ENCODE measurements at regions not wholly inside any gene's neighbourhood (a gene's known extent, or its start where the extent isn't known, plus 50 kb on each side); places are given as distances from the start of the nearest gene placed in this dataset.

GRCh38 chr3:182562274-182562673 is 231.0 kb upstream of the ATP11B start:
- DNase-seq: no peak
- Histone ChIP-seq H3K36me3 (ENCODE audit: control insufficient read depth, insufficient read depth, low read length) (no peaks in the 10 kb centered on the region), H3K27ac (ENCODE audit: insufficient read depth, low read length, poor library complexity, severe bottlenecking) (no peak overlapping the region), H3K27me3 (replicated peaks; ENCODE audit: control insufficient read depth, insufficient read depth, low read length, poor library complexity, severe bottlenecking) (no peaks in the 10 kb centered on the region), H3K9me3 (ENCODE audit: control insufficient read depth, low read length) (no peaks in the 10 kb centered on the region), H3K4me1 (ENCODE audit: control insufficient read depth, insufficient read depth, low read length, poor library complexity, severe bottlenecking) (no peaks in the 10 kb centered on the region), H3K4me3 (ENCODE audit: insufficient read depth, low read depth, low read length, poor library complexity, severe bottlenecking) (no peak overlapping the region)

GRCh38 chr3:182565916-182566796 is 227.1 kb upstream of the ATP11B start:
- H3K27ac ChIP-seq (ENCODE audit: insufficient read depth, low read length, poor library complexity, severe bottlenecking): no peak overlapping the region
- H3K9me3 ChIP-seq (ENCODE audit: control insufficient read depth, low read length): no peaks in the 10 kb centered on the region
- H3K4me3 ChIP-seq (ENCODE audit: insufficient read depth, low read depth, low read length, poor library complexity, severe bottlenecking): no peak overlapping the region
- H3K27me3 ChIP-seq (replicated peaks; ENCODE audit: control insufficient read depth, insufficient read depth, low read length, poor library complexity, severe bottlenecking): no peaks in the 10 kb centered on the region
- no peak for DNase-seq
- no peaks in the 10 kb centered on the region for H3K4me1 ChIP-seq (ENCODE audit: control insufficient read depth, insufficient read depth, low read length, poor library complexity, severe bottlenecking)
- H3K36me3 ChIP-seq (ENCODE audit: control insufficient read depth, insufficient read depth, low read length): no peaks in the 10 kb centered on the region

- Histone ChIP-seq H3K36me3 (ENCODE audit: control insufficient read depth, insufficient read depth, low read length) (no peaks in the 10 kb centered on the region), H3K4me3 (ENCODE audit: insufficient read depth, low read depth, low read length, poor library complexity, severe bottlenecking) (no peak overlapping the region), H3K27ac (ENCODE audit: insufficient read depth, low read length, poor library complexity, severe bottlenecking) (no peak overlapping the region), H3K27me3 (replicated peaks; ENCODE audit: control insufficient read depth, insufficient read depth, low read length, poor library complexity, severe bottlenecking) (no peaks in the 10 kb centered on the region), H3K9me3 (ENCODE audit: control insufficient read depth, low read length) (no peaks in the 10 kb centered on the region), H3K4me1 (ENCODE audit: control insufficient read depth, insufficient read depth, low read length, poor library complexity, severe bottlenecking) (no peaks in the 10 kb centered on the region)
- no peak for DNase-seq
Observed at GRCh38 chr3:182567700-182568099, 225.6 kb upstream of the ATP11B start.

GRCh38 chr3:182568261-182568660 is 225.0 kb upstream of the ATP11B start:
- no peaks in the 10 kb centered on the region for H3K9me3 ChIP-seq (ENCODE audit: control insufficient read depth, low read length)
- no peak overlapping the region for H3K4me3 ChIP-seq (ENCODE audit: insufficient read depth, low read depth, low read length, poor library complexity, severe bottlenecking)
- DNase-seq: no peak
- no peaks in the 10 kb centered on the region for H3K4me1 ChIP-seq (ENCODE audit: control insufficient read depth, insufficient read depth, low read length, poor library complexity, severe bottlenecking)
- no peaks in the 10 kb centered on the region for H3K36me3 ChIP-seq (ENCODE audit: control insufficient read depth, insufficient read depth, low read length)
- H3K27me3 ChIP-seq (replicated peaks; ENCODE audit: control insufficient read depth, insufficient read depth, low read length, poor library complexity, severe bottlenecking): no peaks in the 10 kb centered on the region
- H3K27ac ChIP-seq (ENCODE audit: insufficient read depth, low read length, poor library complexity, severe bottlenecking): no peak overlapping the region

- DNase-seq: no peak
- no peaks in the 10 kb centered on the region for H3K9me3 ChIP-seq (ENCODE audit: control insufficient read depth, low read length)
- no peaks in the 10 kb centered on the region for H3K27me3 ChIP-seq (replicated peaks; ENCODE audit: control insufficient read depth, insufficient read depth, low read length, poor library complexity, severe bottlenecking)
- H3K36me3 ChIP-seq (ENCODE audit: control insufficient read depth, insufficient read depth, low read length): no peaks in the 10 kb centered on the region
- no peaks in the 10 kb centered on the region for H3K4me1 ChIP-seq (ENCODE audit: control insufficient read depth, insufficient read depth, low read length, poor library complexity, severe bottlenecking)
- H3K4me3 ChIP-seq (ENCODE audit: insufficient read depth, low read depth, low read length, poor library complexity, severe bottlenecking): no peak overlapping the region
- no peak overlapping the region for H3K27ac ChIP-seq (ENCODE audit: insufficient read depth, low read length, poor library complexity, severe bottlenecking)
Observed at GRCh38 chr3:182568876-182569275, 224.4 kb upstream of the ATP11B start.

GRCh38 chr3:182570946-182571594 is 222.2 kb upstream of the ATP11B start:
- H3K9me3 ChIP-seq (ENCODE audit: control insufficient read depth, low read length): no peaks in the 10 kb centered on the region
- H3K4me1 ChIP-seq (ENCODE audit: control insufficient read depth, insufficient read depth, low read length, poor library complexity, severe bottlenecking): no peaks in the 10 kb centered on the region
- no peak for DNase-seq
- H3K4me3 ChIP-seq (ENCODE audit: insufficient read depth, low read depth, low read length, poor library complexity, severe bottlenecking): no peak overlapping the region
- no peaks in the 10 kb centered on the region for H3K27me3 ChIP-seq (replicated peaks; ENCODE audit: control insufficient read depth, insufficient read depth, low read length, poor library complexity, severe bottlenecking)
- no peak overlapping the region for H3K27ac ChIP-seq (ENCODE audit: insufficient read depth, low read length, poor library complexity, severe bottlenecking)
- no peaks in the 10 kb centered on the region for H3K36me3 ChIP-seq (ENCODE audit: control insufficient read depth, insufficient read depth, low read length)

GRCh38 chr3:182575941-182576340 is 217.4 kb upstream of the ATP11B start:
- no peaks in the 10 kb centered on the region for H3K27me3 ChIP-seq (replicated peaks; ENCODE audit: control insufficient read depth, insufficient read depth, low read length, poor library complexity, severe bottlenecking)
- no peaks in the 10 kb centered on the region for H3K9me3 ChIP-seq (ENCODE audit: control insufficient read depth, low read length)
- no peak overlapping the region for H3K27ac ChIP-seq (ENCODE audit: insufficient read depth, low read length, poor library complexity, severe bottlenecking)
- H3K4me3 ChIP-seq (ENCODE audit: insufficient read depth, low read depth, low read length, poor library complexity, severe bottlenecking): no peak overlapping the region
- no peak for DNase-seq
- no peaks in the 10 kb centered on the region for H3K4me1 ChIP-seq (ENCODE audit: control insufficient read depth, insufficient read depth, low read length, poor library complexity, severe bottlenecking)
- H3K36me3 ChIP-seq (ENCODE audit: control insufficient read depth, insufficient read depth, low read length): no peaks in the 10 kb centered on the region

- Histone ChIP-seq H3K9me3 (ENCODE audit: control insufficient read depth, low read length) (no peaks in the 10 kb centered on the region), H3K27ac (ENCODE audit: insufficient read depth, low read length, poor library complexity, severe bottlenecking) (no peak overlapping the region), H3K27me3 (replicated peaks; ENCODE audit: control insufficient read depth, insufficient read depth, low read length, poor library complexity, severe bottlenecking) (no peaks in the 10 kb centered on the region), H3K36me3 (ENCODE audit: control insufficient read depth, insufficient read depth, low read length) (no peaks in the 10 kb centered on the region), H3K4me3 (ENCODE audit: insufficient read depth, low read depth, low read length, poor library complexity, severe bottlenecking) (no peak overlapping the region), H3K4me1 (ENCODE audit: control insufficient read depth, insufficient read depth, low read length, poor library complexity, severe bottlenecking) (no peaks in the 10 kb centered on the region)
- DNase-seq: no peak
Observed at GRCh38 chr3:182583545-182583944, 209.8 kb upstream of the ATP11B start.

GRCh38 chr3:182585532-182586150 is 207.7 kb upstream of the ATP11B start:
- Histone ChIP-seq H3K9me3 (ENCODE audit: control insufficient read depth, low read length) (no peaks in the 10 kb centered on the region), H3K36me3 (ENCODE audit: control insufficient read depth, insufficient read depth, low read length) (no peaks in the 10 kb centered on the region), H3K27ac (ENCODE audit: insufficient read depth, low read length, poor library complexity, severe bottlenecking) (no peak overlapping the region), H3K27me3 (replicated peaks; ENCODE audit: control insufficient read depth, insufficient read depth, low read length, poor library complexity, severe bottlenecking) (no peaks in the 10 kb centered on the region), H3K4me1 (ENCODE audit: control insufficient read depth, insufficient read depth, low read length, poor library complexity, severe bottlenecking) (no peaks in the 10 kb centered on the region), H3K4me3 (ENCODE audit: insufficient read depth, low read depth, low read length, poor library complexity, severe bottlenecking) (no peak overlapping the region)
- no peak for DNase-seq

GRCh38 chr3:182592747-182593146 is 200.6 kb upstream of the ATP11B start:
- Histone ChIP-seq H3K36me3 (ENCODE audit: control insufficient read depth, insufficient read depth, low read length) (no peaks in the 10 kb centered on the region), H3K27ac (ENCODE audit: insufficient read depth, low read length, poor library complexity, severe bottlenecking) (no peak overlapping the region), H3K9me3 (ENCODE audit: control insufficient read depth, low read length) (no peaks in the 10 kb centered on the region), H3K27me3 (replicated peaks; ENCODE audit: control insufficient read depth, insufficient read depth, low read length, poor library complexity, severe bottlenecking) (no peaks in the 10 kb centered on the region), H3K4me3 (ENCODE audit: insufficient read depth, low read depth, low read length, poor library complexity, severe bottlenecking) (no peak overlapping the region), H3K4me1 (ENCODE audit: control insufficient read depth, insufficient read depth, low read length, poor library complexity, severe bottlenecking) (no peaks in the 10 kb centered on the region)
- no peak for DNase-seq
